ENCODE measurements at regions not wholly inside any gene's neighbourhood (a gene's known extent, or its start where the extent isn't known, plus 50 kb on each side); places are given as distances from the start of the nearest gene placed in this dataset.

DNA sequence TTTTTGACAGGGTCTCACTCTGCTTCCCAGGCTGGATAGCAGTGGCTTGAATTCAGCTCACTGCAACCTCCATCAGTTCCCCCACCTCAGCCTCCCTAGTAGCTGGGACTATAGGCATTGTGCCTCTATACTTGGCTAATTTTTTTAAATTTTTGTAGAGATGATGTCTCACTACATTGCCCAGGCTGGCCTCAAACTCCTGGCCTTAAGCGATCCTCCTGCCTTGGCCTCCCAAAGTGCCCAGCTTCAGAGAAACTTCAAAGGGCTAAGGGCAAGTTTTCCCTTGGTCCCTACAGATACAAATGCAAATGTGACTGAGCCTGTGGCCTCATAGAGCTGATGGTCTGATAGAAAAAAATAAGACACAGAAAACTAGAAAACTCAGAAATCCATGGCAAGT, 52.9 kb upstream of the PRRC2C start:
- intact Hi-C loops (cut with DNase I) = no loop called here
- 99 to 100% (median 100%) methylated on average over 1 of the region's 1 CpG for WGBS, 4 donors

GRCh38 chr1:171433451-171433850, 51.9 kb upstream of the PRRC2C start:
- no peak overlapping the region for H3K4me3 ChIP-seq
- H3K27me3 ChIP-seq = no peaks in the 10 kb centered on the region
- peak in 1 of 4 donors; percentile 39 for ATAC-seq
- H3K9me3 ChIP-seq = peaks cover 0 to 8% (median 0%) of the 10 kb centered on the region in 12 donors
- H3K27ac ChIP-seq = no peak overlapping the region
- H3K4me1 ChIP-seq = peaks cover 0 to 15% (median 7%) of the 10 kb centered on the region in 12 donors
- no peaks in the 10 kb centered on the region for H3K36me3 ChIP-seq
- WGBS, 4 donors = 81 to 89% (median 85%) methylated on average over 2 of the region's 2 CpGs
- no peak for TF ChIP-seq POLR2A (IDR thresholded peaks at IDR 0.05)
- TF ChIP-seq CTCF (IDR thresholded peaks at IDR 0.05) = no peak
- no peak for DNase-seq
- intact Hi-C loops (cut with DNase I) = no loop called here

More for the DNA sequence above, 52.9 kb upstream of the PRRC2C start:
- TF ChIP-seq POLR2A (IDR thresholded peaks at IDR 0.05) (no peak), CTCF (IDR thresholded peaks at IDR 0.05) (no peak)
- no peak overlapping the region for H3K4me3 ChIP-seq
- no peak overlapping the region for H3K27ac ChIP-seq
- H3K4me1 ChIP-seq = peaks cover 0 to 19% (median 13%) of the 10 kb centered on the region in 12 donors
- peaks cover 0 to 8% (median 0%) of the 10 kb centered on the region in 12 donors for H3K9me3 ChIP-seq
- no peaks in the 10 kb centered on the region for H3K36me3 ChIP-seq
- no peak for ATAC-seq
- DNase-seq = no peak
- no peaks in the 10 kb centered on the region for H3K27me3 ChIP-seq

DNA sequence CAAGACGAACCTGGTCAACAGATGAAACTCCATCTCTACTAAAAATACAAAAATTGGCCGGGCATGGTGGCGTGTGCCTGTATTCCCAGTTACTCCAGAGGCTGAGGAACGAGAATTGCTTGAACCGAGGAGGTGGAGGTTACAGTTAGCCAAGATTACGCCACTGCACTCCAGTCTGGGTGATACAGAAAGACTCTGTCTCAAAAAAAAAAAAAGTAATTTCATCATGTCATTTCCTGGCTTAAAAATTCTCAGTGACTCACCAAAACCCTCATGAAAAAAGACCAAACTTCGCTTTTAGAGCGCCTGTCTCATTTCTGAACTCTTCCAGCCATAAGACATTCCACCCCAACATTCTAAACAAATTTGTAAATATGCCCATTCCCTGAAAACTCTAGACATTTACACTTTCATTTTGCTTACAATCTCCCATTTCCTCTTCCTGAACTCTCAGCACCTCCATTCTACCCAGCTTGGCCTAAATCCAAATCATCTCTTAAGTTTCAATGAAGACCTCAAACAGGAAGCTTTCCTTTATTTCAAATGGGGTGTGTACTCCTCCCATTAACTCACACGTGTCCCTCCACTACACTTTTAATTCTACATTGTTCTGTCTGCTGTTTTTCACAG, 50.5 kb upstream of the PRRC2C start:
- Histone ChIP-seq H3K4me3 (peak overlapping the region in 4 of 12 donors; percentile 1 to 28 (median 17)), H3K27ac (peak overlapping the region in 11 of 12 donors; percentile 18 to 85 (median 64)), H3K4me1 (peaks cover 0 to 21% (median 6%) of the 10 kb centered on the region in 12 donors), H3K27me3 (no peaks in the 10 kb centered on the region), H3K36me3 (no peaks in the 10 kb centered on the region), H3K9me3 (peaks cover 0 to under 1% (median 0%) of the 10 kb centered on the region in 12 donors)
- intact Hi-C loops (cut with DNase I) = no loop called here
- TF ChIP-seq CTCF (IDR thresholded peaks at IDR 0.05) = no peak
- TF ChIP-seq POLR2A (IDR thresholded peaks at IDR 0.05) = no peak
- ATAC-seq = peak; percentile 39 to 88 (median 70)
- DNase-seq = peak in 2 of 5 donors; percentile 29 to 52
- 42 to 57% (median 48%) methylated on average over 9 of the region's 9 CpGs for WGBS, 4 donors
